HL-60 (cell line): ENCODE measurements at regions not wholly inside any gene's neighbourhood (a gene's known extent, or its start where the extent isn't known, plus 50 kb on each side); places are given as distances from the start of the nearest gene placed in this dataset.

ENCODE experiments used
- DNase-seq, 2 experiments: peaks; one replicate each; pipeline ENCODE4 v3.0.0-alpha.2; 2010 to 2020; ENCODE audit warnings: low read depth in 1 of 2, low spot score in 1 of 2
- H3K27ac ChIP-seq: fragments of 250-450 bp; sonication (Bioruptor Pico); replicated peaks from 2 replicates; pipeline ENCODE4 v1.5.1; 2020; ENCODE audit warnings: mild to moderate bottlenecking, moderate library complexity
- H3K27me3 ChIP-seq: fragments of 250-450 bp; sonication (Bioruptor Pico); 2 replicates; pipeline ENCODE4 v1.5.1; 2021; ENCODE audit warnings: mild to moderate bottlenecking, moderate library complexity; ENCODE audit not compliant: insufficient read depth, poor library complexity, severe bottlenecking
- H3K4me3 ChIP-seq: replicated peaks from 2 replicates; pipeline ENCODE4 v1.5.1; 2011; ENCODE audit warnings: mild to moderate bottlenecking, control low read depth, low read length; ENCODE audit not compliant: insufficient read depth
- GABPA ChIP-seq: IDR thresholded peaks from 2 replicates; pipeline ENCODE4 v1.6.1; 2012; ENCODE audit warnings: low read depth
- POLR2AphosphoS5 ChIP-seq: IDR thresholded peaks from 2 replicates; pipeline ENCODE4 v1.6.1; 2012; ENCODE audit warnings: low read depth
- SPI1 ChIP-seq: IDR thresholded peaks from 2 replicates; pipeline ENCODE4 v1.6.1; 2012; ENCODE audit warnings: low read depth, mild to moderate bottlenecking, borderline replicate concordance
- TF ChIP-seq, protein P1 (sequence below): IDR thresholded peaks from one replicate; pipeline ENCODE4 v1.5.1; 2011; ENCODE audit warnings: low read length, control low read depth, inconsistent platforms; ENCODE audit not compliant: insufficient read depth
- TF ChIP-seq, protein P2 (sequence below): IDR thresholded peaks from 2 replicates; pipeline ENCODE4 v1.6.1; 2012; ENCODE audit warnings: low read depth; ENCODE audit not compliant: insufficient replicate concordance

DNA sequence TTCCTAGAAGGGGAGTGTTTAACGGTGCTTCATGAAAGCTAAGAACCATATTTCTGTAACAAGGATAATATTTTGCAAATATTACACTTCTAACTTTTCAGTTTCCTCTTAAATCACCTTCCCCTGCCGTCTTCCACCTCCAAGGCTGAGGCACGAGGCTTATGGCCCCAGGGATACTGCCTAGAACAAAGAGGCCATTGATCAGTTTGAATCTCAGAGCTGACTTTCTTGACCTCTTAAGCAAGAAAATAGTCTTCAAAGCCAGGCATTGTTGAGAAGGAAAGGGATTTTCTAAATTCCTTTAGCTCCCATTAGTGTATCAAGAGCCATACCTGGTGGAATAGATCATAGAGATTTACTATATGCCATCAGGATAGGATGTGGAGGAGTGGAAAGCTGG is 566.2 kb downstream of the BNC2 start:
- Histone ChIP-seq H3K4me3 (no peak overlapping the region), H3K27ac (no peak overlapping the region), H3K27me3 (no peaks in the 10 kb centered on the region)
- no peak for DNase-seq
- no peak for TF ChIP-seq SPI1
- TF ChIP-seq GABPA: no peak
- TF ChIP-seq, protein P1, sequence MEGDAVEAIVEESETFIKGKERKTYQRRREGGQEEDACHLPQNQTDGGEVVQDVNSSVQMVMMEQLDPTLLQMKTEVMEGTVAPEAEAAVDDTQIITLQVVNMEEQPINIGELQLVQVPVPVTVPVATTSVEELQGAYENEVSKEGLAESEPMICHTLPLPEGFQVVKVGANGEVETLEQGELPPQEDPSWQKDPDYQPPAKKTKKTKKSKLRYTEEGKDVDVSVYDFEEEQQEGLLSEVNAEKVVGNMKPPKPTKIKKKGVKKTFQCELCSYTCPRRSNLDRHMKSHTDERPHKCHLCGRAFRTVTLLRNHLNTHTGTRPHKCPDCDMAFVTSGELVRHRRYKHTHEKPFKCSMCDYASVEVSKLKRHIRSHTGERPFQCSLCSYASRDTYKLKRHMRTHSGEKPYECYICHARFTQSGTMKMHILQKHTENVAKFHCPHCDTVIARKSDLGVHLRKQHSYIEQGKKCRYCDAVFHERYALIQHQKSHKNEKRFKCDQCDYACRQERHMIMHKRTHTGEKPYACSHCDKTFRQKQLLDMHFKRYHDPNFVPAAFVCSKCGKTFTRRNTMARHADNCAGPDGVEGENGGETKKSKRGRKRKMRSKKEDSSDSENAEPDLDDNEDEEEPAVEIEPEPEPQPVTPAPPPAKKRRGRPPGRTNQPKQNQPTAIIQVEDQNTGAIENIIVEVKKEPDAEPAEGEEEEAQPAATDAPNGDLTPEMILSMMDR: no peak
- TF ChIP-seq, protein P2, sequence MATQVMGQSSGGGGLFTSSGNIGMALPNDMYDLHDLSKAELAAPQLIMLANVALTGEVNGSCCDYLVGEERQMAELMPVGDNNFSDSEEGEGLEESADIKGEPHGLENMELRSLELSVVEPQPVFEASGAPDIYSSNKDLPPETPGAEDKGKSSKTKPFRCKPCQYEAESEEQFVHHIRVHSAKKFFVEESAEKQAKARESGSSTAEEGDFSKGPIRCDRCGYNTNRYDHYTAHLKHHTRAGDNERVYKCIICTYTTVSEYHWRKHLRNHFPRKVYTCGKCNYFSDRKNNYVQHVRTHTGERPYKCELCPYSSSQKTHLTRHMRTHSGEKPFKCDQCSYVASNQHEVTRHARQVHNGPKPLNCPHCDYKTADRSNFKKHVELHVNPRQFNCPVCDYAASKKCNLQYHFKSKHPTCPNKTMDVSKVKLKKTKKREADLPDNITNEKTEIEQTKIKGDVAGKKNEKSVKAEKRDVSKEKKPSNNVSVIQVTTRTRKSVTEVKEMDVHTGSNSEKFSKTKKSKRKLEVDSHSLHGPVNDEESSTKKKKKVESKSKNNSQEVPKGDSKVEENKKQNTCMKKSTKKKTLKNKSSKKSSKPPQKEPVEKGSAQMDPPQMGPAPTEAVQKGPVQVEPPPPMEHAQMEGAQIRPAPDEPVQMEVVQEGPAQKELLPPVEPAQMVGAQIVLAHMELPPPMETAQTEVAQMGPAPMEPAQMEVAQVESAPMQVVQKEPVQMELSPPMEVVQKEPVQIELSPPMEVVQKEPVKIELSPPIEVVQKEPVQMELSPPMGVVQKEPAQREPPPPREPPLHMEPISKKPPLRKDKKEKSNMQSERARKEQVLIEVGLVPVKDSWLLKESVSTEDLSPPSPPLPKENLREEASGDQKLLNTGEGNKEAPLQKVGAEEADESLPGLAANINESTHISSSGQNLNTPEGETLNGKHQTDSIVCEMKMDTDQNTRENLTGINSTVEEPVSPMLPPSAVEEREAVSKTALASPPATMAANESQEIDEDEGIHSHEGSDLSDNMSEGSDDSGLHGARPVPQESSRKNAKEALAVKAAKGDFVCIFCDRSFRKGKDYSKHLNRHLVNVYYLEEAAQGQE: no peak
- TF ChIP-seq POLR2AphosphoS5: no peak

DNA sequence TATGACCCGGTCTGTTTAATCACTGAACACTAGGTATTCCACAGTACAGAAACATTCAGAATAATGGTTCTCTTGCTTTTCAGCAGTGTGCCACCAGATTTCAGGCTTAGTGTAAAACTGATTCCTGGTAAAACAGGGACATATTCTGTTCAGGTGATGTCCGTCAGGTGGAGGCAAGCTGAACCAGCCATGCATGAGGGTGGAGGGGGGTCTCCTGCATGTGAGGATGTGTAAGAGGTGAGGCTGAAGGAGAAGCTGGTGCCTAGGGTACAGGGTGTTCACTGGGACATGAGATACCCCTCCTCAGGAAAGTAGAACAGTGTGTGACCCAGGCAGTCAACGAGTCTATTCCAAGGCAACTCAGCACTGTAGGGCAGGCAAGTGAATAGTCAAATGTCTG is 563.9 kb downstream of the BNC2 start:
- H3K27ac ChIP-seq: no peak overlapping the region
- TF ChIP-seq POLR2AphosphoS5 (no peak), GABPA (no peak), SPI1 (no peak)
- TF ChIP-seq, protein P2: no peak
- TF ChIP-seq, protein P1: no peak

DNA sequence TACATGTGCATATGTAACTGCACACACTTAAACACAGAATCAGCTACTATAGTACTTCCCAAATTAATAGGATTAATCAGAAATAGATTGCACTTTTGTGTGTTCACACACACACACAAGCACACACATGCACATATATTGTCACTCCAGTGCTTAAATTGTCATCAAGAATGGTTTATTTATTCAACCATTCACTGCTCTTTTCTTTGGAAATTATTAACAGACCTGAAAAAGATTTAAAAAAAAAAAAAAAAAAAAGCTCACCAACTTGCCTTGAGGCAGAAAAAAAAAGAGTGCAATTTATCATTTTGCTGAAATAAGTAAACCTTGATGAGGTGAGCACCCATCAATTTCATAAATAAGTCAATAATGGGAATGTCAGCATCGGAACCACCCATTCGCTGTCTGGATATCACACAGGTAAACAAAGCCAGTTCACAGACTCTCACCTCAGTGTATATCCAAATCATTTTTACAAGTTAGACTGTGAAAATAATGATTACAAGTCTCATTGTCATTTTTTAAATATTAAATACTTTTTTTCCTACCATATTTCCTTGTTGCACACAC is 562.8 kb downstream of the BNC2 start:
- TF ChIP-seq, protein P2: no peak
- TF ChIP-seq SPI1 (no peak), POLR2AphosphoS5 (no peak), GABPA (no peak)
- TF ChIP-seq, protein P1: no peak
- Histone ChIP-seq H3K27ac (no peak overlapping the region), H3K27me3 (no peaks in the 10 kb centered on the region), H3K4me3 (no peak overlapping the region)
- no peak for DNase-seq

More for the DNA sequence above, 563.9 kb downstream of the BNC2 start:
- Histone ChIP-seq H3K4me3 (no peak overlapping the region), H3K27me3 (no peaks in the 10 kb centered on the region)
- DNase-seq: no peak
